Mucosa of descending colon (tissue), 3 donors: ENCODE measurements at regions not wholly inside any gene's neighbourhood (a gene's known extent, or its start where the extent isn't known, plus 50 kb on each side); places are given as distances from the start of the nearest gene placed in this dataset.

Experiments
- ATAC-seq: fragments of 200-7000 bp; cut with Tn5 transposase; one replicate; pipeline ENCODE4 v1.9.1; 2020; ENCODE audit warnings: mild to moderate bottlenecking, moderate library complexity
- DNase-seq, 3 donors: peaks; one replicate each; pipeline ENCODE4 v3.0.0-alpha.2; 2020
- H3K36me3 ChIP-seq: fragments of 200-600 bp; one replicate; pipeline ENCODE4 v1.8.0; 2021; ENCODE audit warnings: low read depth, mild to moderate bottlenecking
- H3K4me1 ChIP-seq: fragments of 200-600 bp; one replicate; pipeline ENCODE4 v1.8.0; 2021; ENCODE audit warnings: low read depth, mild to moderate bottlenecking
- H3K4me3 ChIP-seq: fragments of 200-600 bp; one replicate; pipeline ENCODE4 v1.8.0; 2021; ENCODE audit warnings: mild to moderate bottlenecking
- H3K9me3 ChIP-seq: fragments of 200-600 bp; one replicate; pipeline ENCODE4 v1.8.0; 2021; ENCODE audit warnings: mild to moderate bottlenecking
- CTCF ChIP-seq: fragments of 200-600 bp; IDR thresholded peaks from one replicate; pipeline ENCODE4 v1.8.0; 2022; ENCODE audit warnings: antibody characterized with exemption, mild to moderate bottlenecking
- intact Hi-C, 2 donors: fragments of 100-400 bp; cut with DNase I in 1 of 2; cut with micrococcal nuclease in 1 of 2; formaldehyde crosslinking; loops; one replicate each; pipeline versions ENCODE4 v1.11.0 to v1.11.1; 2022; cut with DNase I, micrococcal nuclease
- donor health status: DM: no; HTN: no; CAD: no; lungs with moderate emphysema.
- donor health status: DM: no; HTN: no; CAD: no.
- donor health status: DM: no; HTN: yes; CAD: no.

GRCh38 chr3:177681156-177681555 lies 483.9 kb upstream of the TBL1XR1 start:
- Histone ChIP-seq H3K9me3 (no peaks in the 10 kb centered on the region), H3K36me3 (no peaks in the 10 kb centered on the region), H3K4me1 (no peaks in the 10 kb centered on the region), H3K4me3 (no peak overlapping the region)
- DNase-seq, result no peak
- no peak for TF ChIP-seq CTCF
- intact Hi-C loops, result no loop called here
- ATAC-seq, result no peak

- Histone ChIP-seq H3K4me3 (no peak overlapping the region), H3K4me1 (no peaks in the 10 kb centered on the region), H3K36me3 (no peaks in the 10 kb centered on the region), H3K9me3 (no peaks in the 10 kb centered on the region)
- no peak for TF ChIP-seq CTCF
- no peak for DNase-seq
- no peak for ATAC-seq
- intact Hi-C loops, result no loop called here
These were observed 484.6 kb upstream of the TBL1XR1 start for GRCh38 chr3:177681852-177682251.

GRCh38 chr3:177683586-177683985 lies 486.3 kb upstream of the TBL1XR1 start:
- DNase-seq, result no peak
- no peak for ATAC-seq
- Histone ChIP-seq H3K4me3 (no peak overlapping the region), H3K9me3 (no peaks in the 10 kb centered on the region), H3K36me3 (no peaks in the 10 kb centered on the region), H3K4me1 (no peaks in the 10 kb centered on the region)
- TF ChIP-seq CTCF, result no peak
- intact Hi-C loops, result no loop called here

- intact Hi-C loops, result no loop called here
- no peak for TF ChIP-seq CTCF
- Histone ChIP-seq H3K4me3 (no peak overlapping the region), H3K9me3 (no peaks in the 10 kb centered on the region), H3K4me1 (no peaks in the 10 kb centered on the region), H3K36me3 (no peaks in the 10 kb centered on the region)
- no peak for ATAC-seq
- no peak for DNase-seq
These were observed 489.4 kb upstream of the TBL1XR1 start for GRCh38 chr3:177686671-177687070.

- no peak for ATAC-seq
- no peaks in the 10 kb centered on the region for H3K4me1 ChIP-seq
- no peaks in the 10 kb centered on the region for H3K9me3 ChIP-seq
- H3K36me3 ChIP-seq, result no peaks in the 10 kb centered on the region
- intact Hi-C loops, result no loop called here
- no peak for TF ChIP-seq CTCF
- no peak overlapping the region for H3K4me3 ChIP-seq
- DNase-seq, result no peak
These were observed 490.0 kb upstream of the TBL1XR1 start for GRCh38 chr3:177687291-177687690.

GRCh38 chr3:177688152-177688551 lies 490.9 kb upstream of the TBL1XR1 start:
- no peaks in the 10 kb centered on the region for H3K9me3 ChIP-seq
- TF ChIP-seq CTCF, result no peak
- DNase-seq (no peak), ATAC-seq (no peak)
- H3K36me3 ChIP-seq, result no peaks in the 10 kb centered on the region
- intact Hi-C loops, result no loop called here
- no peak overlapping the region for H3K4me3 ChIP-seq
- no peaks in the 10 kb centered on the region for H3K4me1 ChIP-seq
